ENCODE measurements at regions not wholly inside any gene's neighbourhood (a gene's known extent, or its start where the extent isn't known, plus 50 kb on each side); places are given as distances from the start of the nearest gene placed in this dataset.

- TF ChIP-seq CTCF (IDR thresholded peaks at IDR 0.05 in 4 of 5, conservative IDR thresholded peaks at IDR 0.05 in 1 of 5) (no peak), POLR2A (IDR thresholded peaks at IDR 0.05) (no peak)
Measured at GRCh38 chr2:65939687-65940086, 495.2 kb upstream of the MEIS1 start.
